ENCODE measurements at regions not wholly inside any gene's neighbourhood (a gene's known extent, or its start where the extent isn't known, plus 50 kb on each side); places are given as distances from the start of the nearest gene placed in this dataset.

DNA sequence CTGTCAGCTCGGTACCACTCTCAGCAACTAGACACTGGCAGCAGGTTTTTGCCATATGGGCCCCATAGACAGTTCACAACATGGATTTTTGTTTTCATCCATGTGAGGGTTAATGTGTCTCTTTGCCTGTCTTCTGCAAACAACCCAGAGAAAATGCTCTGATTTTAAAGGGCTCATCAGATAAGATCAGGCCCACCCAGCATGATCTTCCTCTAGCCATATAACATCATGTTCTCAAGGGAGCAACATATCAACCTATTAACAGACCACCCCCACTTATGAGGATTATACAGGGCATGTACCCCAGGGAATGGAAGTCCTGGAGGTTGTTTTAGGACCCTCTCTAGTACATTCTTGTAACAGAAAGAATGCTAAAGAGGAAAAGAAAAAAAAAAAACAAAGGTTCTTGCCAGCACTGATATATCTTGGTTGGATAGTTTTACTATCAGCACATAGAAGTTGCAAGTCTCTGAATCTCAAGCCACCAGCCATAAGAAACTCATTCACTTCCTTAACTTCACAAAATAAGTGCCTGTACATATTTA, 1015.1 kb downstream of the TLE4 start:
- Histone ChIP-seq H3K36me3 (ENCODE audit: control insufficient read depth in 2 of 2, extremely low read depth in 1 of 2, insufficient read depth in 2 of 2, low read length in 2 of 2) (no peaks in the 10 kb centered on the region), H3K27me3 (ENCODE audit: control insufficient read depth in 2 of 2, insufficient read depth in 2 of 2, low read length in 2 of 2) (no peaks in the 10 kb centered on the region), H2AFZ (ENCODE audit: low read depth, low read length) (no peak overlapping the region), H3K4me2 (ENCODE audit: insufficient read depth, low read length) (no peak overlapping the region), H3K9ac (replicated peaks; ENCODE audit: extremely low read depth, insufficient read depth, low read length) (no peak overlapping the region), H3K9me1 (replicated peaks; ENCODE audit: control insufficient read depth, extremely low read depth, insufficient read depth, low read length) (no peaks in the 10 kb centered on the region), H3K9me3 (replicated peaks; ENCODE audit: control insufficient read depth, insufficient read depth, low read length) (no peaks in the 10 kb centered on the region), H3K27ac (ENCODE audit: insufficient read depth, low read depth, low read length) (no peak overlapping the region), H3K4me3 (replicated peaks in 1 of 3; ENCODE audit: insufficient read depth in 1 of 3, low read depth in 1 of 3, low read length in 3 of 3) (no peak overlapping the region), H3K4me1 (ENCODE audit: control insufficient read depth, extremely low read depth, insufficient read depth, low read length) (no peaks in the 10 kb centered on the region), H4K20me1 (replicated peaks; ENCODE audit: control insufficient read depth, extremely low read depth, insufficient read depth, low read length) (no peaks in the 10 kb centered on the region), H3K79me2 (ENCODE audit: control insufficient read depth, insufficient read depth, low read length) (no peaks in the 10 kb centered on the region)
- POLR2A ChIA-PET, result no interaction called here
- CTCF ChIA-PET, result no interaction called here
- FAIRE-seq (no peak), DNase-seq (ENCODE audit: low read depth, low spot score) (no peak)
- no TSS peak for BruUV-seq (replicated peaks)
- TF ChIP-seq EZH2 (IDR thresholded peaks at IDR 0.05; ENCODE audit: borderline replicate concordance, low read depth, low read length, severe bottlenecking) (no peak), MYC (IDR thresholded peaks at IDR 0.05; ENCODE audit: low read depth, low read length) (no peak), GATA2 (IDR thresholded peaks at IDR 0.05; ENCODE audit: insufficient read depth, insufficient read length, low read depth, low read length) (no peak), FOS (IDR thresholded peaks at IDR 0.05; ENCODE audit: borderline replicate concordance, insufficient read depth, low read length) (no peak), JUN (IDR thresholded peaks at IDR 0.05; ENCODE audit: borderline replicate concordance, insufficient read depth, insufficient read length, low read depth) (no peak), POLR2A (IDR thresholded peaks at IDR 0.05; ENCODE audit: low read depth, low read length) (no peak), POLR2AphosphoS5 (IDR thresholded peaks at IDR 0.05; ENCODE audit: insufficient read depth, low read depth, low read length) (no peak)
- TF ChIP-seq, protein P1, sequence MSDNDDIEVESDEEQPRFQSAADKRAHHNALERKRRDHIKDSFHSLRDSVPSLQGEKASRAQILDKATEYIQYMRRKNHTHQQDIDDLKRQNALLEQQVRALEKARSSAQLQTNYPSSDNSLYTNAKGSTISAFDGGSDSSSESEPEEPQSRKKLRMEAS (IDR thresholded peaks at IDR 0.05; ENCODE audit: insufficient read depth, insufficient read length), result no peak
- TF ChIP-seq, protein P2, sequence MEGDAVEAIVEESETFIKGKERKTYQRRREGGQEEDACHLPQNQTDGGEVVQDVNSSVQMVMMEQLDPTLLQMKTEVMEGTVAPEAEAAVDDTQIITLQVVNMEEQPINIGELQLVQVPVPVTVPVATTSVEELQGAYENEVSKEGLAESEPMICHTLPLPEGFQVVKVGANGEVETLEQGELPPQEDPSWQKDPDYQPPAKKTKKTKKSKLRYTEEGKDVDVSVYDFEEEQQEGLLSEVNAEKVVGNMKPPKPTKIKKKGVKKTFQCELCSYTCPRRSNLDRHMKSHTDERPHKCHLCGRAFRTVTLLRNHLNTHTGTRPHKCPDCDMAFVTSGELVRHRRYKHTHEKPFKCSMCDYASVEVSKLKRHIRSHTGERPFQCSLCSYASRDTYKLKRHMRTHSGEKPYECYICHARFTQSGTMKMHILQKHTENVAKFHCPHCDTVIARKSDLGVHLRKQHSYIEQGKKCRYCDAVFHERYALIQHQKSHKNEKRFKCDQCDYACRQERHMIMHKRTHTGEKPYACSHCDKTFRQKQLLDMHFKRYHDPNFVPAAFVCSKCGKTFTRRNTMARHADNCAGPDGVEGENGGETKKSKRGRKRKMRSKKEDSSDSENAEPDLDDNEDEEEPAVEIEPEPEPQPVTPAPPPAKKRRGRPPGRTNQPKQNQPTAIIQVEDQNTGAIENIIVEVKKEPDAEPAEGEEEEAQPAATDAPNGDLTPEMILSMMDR (IDR thresholded peaks at IDR 0.05; ENCODE audit: extremely low read depth in 1 of 2, insufficient read depth in 1 of 2, low read depth in 1 of 2, low read length in 2 of 2), result no peak
- intact Hi-C loops (cut with micrococcal nuclease), result no loop called here
- dilution Hi-C loops (cut with MboI; ENCODE audit: extremely low pct_ligation_motif_present, low sequenced_read_pairs), result no loop called here
